BJ (cell line): ENCODE measurements at regions not wholly inside any gene's neighbourhood (a gene's known extent, or its start where the extent isn't known, plus 50 kb on each side); places are given as distances from the start of the nearest gene placed in this dataset.
"Not testable (repeated sequence)": the region's sequence is repeated elsewhere in the genome, so short reads cannot be mapped to it uniquely, and the experiment has no call there.

Experiments used
- CTCF ChIA-PET: fragments of 350-600 bp; formaldehyde crosslinking; extraction: SDS; loops from one replicate; lab custom pipeline; 2021; ENCODE audit warnings: antibody characterized with exemption, inconsistent platforms; lab: Yijun Ruan, JAX
- POLR2A ChIA-PET: fragments of 300-600 bp; sonication (Branson Sonifier 250); formaldehyde crosslinking; extraction: SDS; loops from one replicate; lab custom pipeline; 2021; ENCODE audit warnings: antibody characterized with exemption; lab: Charles Lee
- DNase-seq: peaks from one replicate; pipeline ENCODE4 v3.0.0-alpha.2; 2011; ENCODE audit warnings: low read depth
- H3K27me3 ChIP-seq: 2 replicates; pipeline ENCODE4 v1.6.0; 2011; ENCODE audit warnings: low read length; ENCODE audit not compliant: control insufficient read depth, insufficient read depth
- H3K36me3 ChIP-seq: 2 replicates; pipeline ENCODE4 v1.5.1; 2011; ENCODE audit warnings: low read length; ENCODE audit not compliant: control insufficient read depth, insufficient read depth
- H3K4me3 ChIP-seq: 2 replicates; pipeline ENCODE4 v1.5.1; 2011; ENCODE audit warnings: low read depth, mild to moderate bottlenecking, control low read depth, low read length
- TF ChIP-seq, protein P1 (sequence below): IDR thresholded peaks from 2 replicates; pipeline ENCODE4 v1.5.1; 2011; ENCODE audit warnings: low read depth, mild to moderate bottlenecking, control low read depth, inconsistent platforms, low read length, moderate library complexity; ENCODE audit not compliant: insufficient read depth

DNA sequence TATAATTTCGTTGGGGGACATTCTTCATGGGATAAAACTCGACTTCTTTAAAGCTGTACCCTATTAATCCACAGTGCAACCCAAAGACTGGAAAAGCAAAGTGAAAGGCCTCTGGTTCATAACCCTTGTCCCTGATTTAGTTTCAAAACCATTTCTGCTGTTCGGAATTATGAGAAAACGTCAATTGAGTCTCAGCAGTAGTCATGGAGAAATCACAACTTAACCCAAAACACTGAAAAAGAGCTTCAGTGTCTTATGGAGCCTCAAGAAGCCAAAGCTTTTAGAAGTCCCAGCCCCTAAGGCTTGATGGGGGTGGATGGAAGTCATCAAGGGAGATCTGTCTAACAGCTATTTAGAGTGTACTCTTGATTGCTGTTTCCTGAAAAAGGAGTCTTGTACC lies 73.5 kb upstream of the VCAM1 start:
- Histone ChIP-seq H3K4me3 (no peak overlapping the region), H3K36me3 (no peaks in the 10 kb centered on the region), H3K27me3 (no peaks in the 10 kb centered on the region)
- ChIA-PET POLR2A (no interaction called here), CTCF (no interaction called here)
- DNase-seq = no peak
- TF ChIP-seq, protein P1, sequence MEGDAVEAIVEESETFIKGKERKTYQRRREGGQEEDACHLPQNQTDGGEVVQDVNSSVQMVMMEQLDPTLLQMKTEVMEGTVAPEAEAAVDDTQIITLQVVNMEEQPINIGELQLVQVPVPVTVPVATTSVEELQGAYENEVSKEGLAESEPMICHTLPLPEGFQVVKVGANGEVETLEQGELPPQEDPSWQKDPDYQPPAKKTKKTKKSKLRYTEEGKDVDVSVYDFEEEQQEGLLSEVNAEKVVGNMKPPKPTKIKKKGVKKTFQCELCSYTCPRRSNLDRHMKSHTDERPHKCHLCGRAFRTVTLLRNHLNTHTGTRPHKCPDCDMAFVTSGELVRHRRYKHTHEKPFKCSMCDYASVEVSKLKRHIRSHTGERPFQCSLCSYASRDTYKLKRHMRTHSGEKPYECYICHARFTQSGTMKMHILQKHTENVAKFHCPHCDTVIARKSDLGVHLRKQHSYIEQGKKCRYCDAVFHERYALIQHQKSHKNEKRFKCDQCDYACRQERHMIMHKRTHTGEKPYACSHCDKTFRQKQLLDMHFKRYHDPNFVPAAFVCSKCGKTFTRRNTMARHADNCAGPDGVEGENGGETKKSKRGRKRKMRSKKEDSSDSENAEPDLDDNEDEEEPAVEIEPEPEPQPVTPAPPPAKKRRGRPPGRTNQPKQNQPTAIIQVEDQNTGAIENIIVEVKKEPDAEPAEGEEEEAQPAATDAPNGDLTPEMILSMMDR = no peak

DNA sequence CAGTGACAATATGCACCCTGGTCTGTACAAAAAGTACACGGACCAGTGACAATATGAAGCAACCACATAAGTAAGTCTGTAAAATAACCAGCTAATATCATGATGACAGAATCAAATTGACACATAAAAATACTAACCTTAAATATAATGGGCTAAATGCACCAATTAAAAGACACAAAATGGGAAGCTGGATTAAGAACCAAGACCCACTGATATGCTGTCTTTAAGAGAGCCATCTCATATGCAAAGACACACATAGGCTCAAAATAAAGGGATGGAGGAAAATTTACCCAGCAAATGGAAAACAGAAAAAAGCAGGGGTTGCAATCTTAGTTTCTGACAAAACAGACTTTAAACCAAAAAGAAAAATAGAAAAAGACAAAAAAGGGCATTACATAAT lies 70.4 kb upstream of the VCAM1 start:
- H3K27me3 ChIP-seq = no peaks in the 10 kb centered on the region
- TF ChIP-seq, protein P1 = no peak
- H3K4me3 ChIP-seq = no peak overlapping the region
- DNase-seq = no peak
- POLR2A ChIA-PET = no interaction called here
- CTCF ChIA-PET = interaction anchor here (0.6 kb wide), 1 partner anchor 170 kb away, joined by 4 read pairs; no protein-coding TSS in a partner anchor
- H3K36me3 ChIP-seq = no peaks in the 10 kb centered on the region

DNA sequence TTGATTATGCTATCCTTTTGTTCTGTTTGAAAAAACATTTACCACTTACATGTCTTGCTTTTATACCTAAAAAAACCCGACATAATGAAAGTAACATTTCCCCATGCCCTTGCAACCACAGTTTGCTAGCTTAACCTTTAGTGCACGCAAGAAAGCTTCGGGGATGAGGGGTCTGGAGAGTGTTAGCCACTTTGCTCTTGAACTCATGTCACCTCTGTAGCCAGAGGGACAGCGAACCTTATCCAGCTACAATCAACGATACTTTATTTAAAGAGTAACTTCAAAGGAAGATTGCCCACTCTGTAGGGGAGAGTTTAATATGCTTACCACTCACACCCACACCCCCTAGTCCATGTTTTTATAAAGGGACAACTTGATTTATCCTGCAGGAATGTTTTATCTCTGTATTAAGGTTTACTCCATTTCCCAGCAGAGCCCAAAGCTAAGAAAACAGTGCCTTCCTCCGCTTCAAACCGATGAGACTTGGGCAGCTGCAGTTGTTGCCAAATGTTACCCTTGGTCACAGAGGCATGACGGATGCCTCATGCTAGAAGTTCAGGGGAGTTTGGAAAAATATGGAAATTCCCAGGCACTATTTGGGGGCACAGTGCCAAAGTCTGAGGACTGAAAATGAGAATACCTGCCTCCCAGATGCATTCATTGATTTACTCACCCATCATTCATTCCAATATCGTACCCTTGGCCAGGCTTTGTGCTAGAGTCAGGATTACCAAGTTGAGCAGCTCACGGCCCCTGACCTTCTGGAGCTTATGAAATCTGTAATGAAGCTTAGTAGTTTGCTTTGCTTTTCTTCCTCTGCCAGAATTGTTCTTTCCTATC lies 61.4 kb upstream of the VCAM1 start:
- H3K36me3 ChIP-seq = no peaks in the 10 kb centered on the region
- ChIA-PET CTCF (no interaction called here), POLR2A (no interaction called here)
- peaks cover 2% of the 10 kb centered on the region for H3K27me3 ChIP-seq
- no peak for DNase-seq
- TF ChIP-seq, protein P1 = no peak
- H3K4me3 ChIP-seq = no peak overlapping the region

DNA sequence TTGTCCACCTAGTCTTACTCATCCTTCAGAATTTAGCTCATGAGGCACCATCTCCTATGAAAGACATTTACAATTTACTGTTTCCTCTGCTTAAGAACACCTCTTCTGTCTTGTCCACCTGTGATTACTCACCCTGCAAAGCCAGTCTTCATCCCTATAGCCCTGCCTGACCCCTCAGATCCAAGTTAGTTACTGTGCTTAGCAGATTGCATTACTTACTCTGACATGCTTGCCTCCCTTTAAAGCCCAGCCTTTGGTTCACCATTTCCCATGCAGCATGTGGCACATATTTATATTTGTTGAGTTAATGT lies 60.9 kb upstream of the VCAM1 start:
- DNase-seq = no peak
- Histone ChIP-seq H3K36me3 (no peaks in the 10 kb centered on the region), H3K4me3 (no peak overlapping the region), H3K27me3 (peaks cover 2% of the 10 kb centered on the region)
- ChIA-PET CTCF (no interaction called here), POLR2A (no interaction called here)
- TF ChIP-seq, protein P1 = no peak

DNA sequence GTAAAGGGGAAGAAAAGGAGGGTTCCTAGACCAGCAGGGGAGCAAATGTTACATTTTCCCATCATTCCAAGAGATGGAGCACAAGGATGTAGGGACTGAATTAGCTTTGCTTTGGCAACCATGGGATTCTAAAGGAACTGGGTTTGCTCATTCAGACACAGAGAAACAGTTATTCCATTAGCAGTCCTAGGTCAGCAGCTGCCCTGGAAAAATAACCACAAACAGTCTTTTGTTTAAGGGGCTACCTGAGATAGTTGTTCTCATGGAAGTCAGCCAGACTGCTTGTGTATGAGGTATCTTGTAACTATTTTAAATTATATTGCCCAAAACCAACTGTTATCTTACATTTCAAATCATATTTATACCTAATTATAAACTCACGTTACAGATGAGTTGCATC lies 58.4 kb upstream of the VCAM1 start:
- Histone ChIP-seq H3K4me3 (no peak overlapping the region), H3K36me3 (no peaks in the 10 kb centered on the region), H3K27me3 (peaks cover 2% of the 10 kb centered on the region)
- POLR2A ChIA-PET = no interaction called here
- TF ChIP-seq, protein P1 = no peak
- DNase-seq = no peak
- CTCF ChIA-PET = no interaction called here

DNA sequence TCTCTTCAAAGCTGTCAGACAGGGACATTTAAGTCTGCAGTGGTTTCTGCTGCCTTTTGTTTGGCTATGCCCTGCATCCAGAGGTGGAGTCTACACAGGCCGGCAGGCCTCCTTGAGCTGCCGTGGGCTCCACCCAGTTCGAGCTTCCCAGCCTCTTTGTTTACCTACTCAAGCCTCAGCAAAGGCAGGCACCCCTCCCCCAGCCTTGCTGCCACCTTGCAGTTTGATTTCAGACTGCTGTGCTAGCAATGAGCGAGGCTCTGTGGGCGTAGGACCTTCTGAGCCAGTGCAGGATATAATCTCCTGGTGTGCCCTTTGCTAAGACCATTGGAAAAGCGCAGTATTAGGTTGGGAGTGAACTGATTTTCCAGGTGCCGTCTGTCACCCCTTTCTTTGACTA lies 51.0 kb upstream of the VCAM1 start:
- H3K4me3 ChIP-seq, CTCF ChIA-PET, H3K27me3 ChIP-seq, DNase-seq, POLR2A ChIA-PET, H3K36me3 ChIP-seq: not testable (repeated sequence)
